AG08396 (cell line): ENCODE measurements at regions not wholly inside any gene's neighbourhood (a gene's known extent, or its start where the extent isn't known, plus 50 kb on each side); places are given as distances from the start of the nearest gene placed in this dataset.
"Not testable (repeated sequence)": the region's sequence is repeated elsewhere in the genome, so short reads cannot be mapped to it uniquely, and the experiment has no call there.

Source experiments
- DNase-seq: peaks from one replicate; pipeline ENCODE4 v3.0.0; 2012; ENCODE audit warnings: low spot score, mixed read lengths

DNA sequence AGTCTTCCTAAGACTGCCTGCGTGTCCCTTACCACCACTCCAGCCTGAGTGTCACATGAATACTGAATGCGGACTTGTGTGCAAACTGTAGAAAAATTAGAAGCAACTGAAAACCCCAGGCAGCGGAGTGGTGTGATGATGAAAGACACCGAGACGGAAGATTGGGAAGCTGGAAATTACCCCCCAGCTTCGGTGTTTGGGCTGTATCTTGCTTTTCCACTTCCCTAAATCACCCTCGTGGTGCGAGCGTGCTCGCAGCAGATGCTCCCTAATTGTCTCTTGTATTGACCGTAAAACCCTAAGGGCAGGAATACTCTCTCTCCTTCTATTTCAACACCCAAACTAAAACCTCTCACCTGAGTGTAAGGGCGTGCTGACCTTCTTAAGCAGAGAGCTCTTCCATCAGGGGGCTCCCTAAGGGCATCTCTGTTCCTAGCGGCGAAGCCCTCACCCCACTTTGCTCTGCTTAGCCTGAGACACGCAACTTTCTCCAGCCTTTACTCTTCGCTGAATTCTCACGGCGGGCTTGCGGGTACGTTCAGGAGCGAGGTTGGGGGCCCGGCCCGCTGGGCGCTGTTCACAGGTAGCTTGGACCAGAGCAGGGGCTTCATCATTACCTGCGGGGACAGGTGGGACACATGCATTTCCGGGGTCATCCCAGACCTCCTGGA is 62.4 kb downstream of the CRYBB2 start:
- no peak for DNase-seq

DNA sequence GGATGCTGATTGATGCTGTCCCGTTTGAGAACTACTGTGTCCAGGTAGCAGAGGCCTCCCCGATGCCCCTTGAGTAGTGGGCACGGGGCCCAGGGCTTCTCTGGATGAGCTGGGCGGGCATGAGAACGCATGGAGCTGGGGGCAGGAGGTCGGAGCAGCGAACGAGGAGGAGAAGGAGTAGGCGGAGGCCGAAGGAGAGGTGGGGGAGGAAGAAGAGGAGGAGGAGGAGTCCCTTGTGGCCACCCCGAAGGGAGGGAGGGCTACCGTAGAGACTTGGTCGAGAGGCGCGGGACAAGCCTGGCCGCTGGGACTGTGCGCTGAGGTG is 62.9 kb downstream of the CRYBB2 start:
- DNase-seq, result no peak

DNA sequence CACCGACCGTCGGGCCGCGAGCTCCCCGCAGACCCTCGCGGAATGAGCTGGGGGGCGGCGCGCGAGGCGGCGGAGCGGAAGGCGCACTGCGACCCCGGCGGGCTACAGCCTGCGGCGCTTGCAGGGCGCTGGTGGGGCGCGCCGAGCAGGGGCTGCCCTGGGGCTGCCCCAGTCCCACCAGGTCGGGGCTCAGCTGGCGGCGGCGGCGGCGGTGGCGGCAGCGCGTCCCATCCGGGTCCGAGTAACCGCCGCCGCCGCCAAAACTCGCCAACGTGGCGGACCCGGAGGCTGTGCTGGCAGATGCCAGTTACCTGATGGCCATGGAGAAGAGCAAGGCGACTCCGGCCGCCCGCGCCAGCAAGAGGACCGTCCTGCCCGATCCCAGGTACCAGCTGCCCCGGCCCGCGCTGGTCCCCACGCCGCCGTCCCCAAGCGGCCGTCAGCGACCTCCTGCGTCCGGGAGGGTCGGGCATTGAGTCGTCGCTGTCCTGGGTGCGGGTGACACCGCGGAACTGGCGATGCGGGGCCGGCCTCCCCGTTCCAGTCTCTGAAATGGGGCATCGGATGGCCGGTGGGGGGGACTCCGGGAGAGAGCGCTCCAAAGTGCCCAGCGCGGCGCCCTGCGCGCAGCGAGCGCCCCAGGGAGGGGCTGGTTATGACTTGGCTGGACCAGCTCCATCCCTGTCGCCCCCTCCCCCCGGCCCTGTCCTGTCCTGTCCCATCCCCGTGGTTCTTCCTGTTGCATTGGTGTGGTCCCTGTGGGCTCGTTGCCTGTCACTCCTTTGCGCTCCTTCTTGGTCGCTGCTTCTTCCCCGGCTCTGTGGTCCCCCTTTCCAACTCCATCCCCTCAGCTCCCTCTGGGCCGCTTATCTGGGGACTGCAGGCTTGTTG is 63.5 kb downstream of the CRYBB2 start:
- no peak for DNase-seq

DNA sequence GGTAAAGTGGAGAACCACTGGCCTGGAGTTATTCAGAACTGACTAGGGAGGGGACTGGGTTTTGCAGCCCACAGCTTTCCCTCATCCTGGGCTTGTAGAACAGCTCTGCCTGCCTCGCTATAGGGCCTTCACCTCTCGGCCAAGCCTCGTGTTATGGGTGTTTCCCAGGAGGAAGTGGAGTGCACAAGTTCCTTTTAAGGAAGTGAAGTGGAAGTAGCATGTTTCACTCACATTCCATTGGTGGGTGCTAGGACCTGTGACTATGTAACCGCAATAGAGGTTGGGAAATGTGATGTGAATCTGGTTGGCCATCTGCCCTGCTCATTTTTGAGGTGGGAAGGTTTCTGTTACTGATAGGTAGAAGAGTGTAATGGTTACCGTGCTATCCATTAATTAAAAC is 69.0 kb downstream of the CRYBB2 start:
- not testable (repeated sequence) for DNase-seq

DNA sequence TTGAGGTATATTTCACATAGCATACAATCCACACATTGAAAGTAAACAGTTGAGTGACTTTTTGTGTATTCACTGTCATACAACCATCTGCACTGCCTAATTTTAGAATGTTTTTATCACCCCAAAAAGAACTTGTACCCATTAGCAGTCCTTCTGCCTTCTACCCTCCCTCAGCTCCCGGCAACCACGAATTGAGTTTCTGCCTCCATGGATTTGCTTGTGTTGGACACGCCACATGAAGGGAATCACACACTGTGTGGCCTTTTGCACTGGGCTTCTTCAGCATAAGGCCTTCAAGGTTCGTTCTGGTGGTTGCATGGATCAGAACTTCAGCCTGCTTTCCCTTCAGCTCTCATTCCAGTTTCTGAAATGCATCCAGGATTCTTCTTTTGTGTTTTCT is 82.5 kb downstream of the CRYBB2 start:
- DNase-seq, result not testable (repeated sequence)

DNA sequence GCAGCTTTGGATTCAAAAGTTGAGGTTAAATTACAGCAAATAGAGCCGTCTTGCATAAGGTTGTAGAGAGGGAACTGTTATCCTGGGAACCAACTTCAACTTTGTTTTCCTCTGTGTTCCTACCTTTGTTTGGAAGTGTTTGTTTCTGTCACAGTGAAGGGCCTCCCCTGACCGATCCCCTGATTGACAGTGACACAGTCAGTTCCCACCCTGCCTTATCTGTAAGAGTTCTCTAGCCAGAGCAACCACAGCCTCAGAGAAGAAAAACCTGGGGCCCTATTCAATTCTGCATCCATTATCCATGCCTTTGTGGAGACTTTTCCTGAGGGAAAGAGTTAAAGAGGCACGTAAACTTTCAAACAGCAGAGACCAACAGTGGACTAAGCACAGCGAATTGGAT is 90.1 kb downstream of the CRYBB2 start:
- not testable (repeated sequence) for DNase-seq

DNA sequence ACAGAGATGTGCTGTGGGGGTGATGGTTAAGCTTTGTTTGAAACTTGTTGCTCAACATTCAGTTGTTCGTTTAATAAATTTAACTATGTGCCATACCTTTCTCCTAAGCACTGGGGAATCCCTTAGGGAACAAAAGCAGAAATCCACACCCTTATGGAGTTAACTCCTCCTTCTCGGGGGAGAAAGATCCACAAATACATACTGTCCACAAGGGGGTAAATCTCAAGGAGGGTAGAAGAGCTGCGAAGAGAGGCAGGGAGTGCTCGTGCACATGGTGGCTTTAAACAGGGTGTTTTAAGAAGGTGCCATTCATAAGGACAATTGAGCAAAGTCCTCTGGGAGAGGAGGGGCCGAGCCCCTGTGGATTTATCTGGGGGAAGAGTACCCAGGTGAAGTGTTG is 92.5 kb downstream of the CRYBB2 start:
- DNase-seq, result not testable (repeated sequence)

DNA sequence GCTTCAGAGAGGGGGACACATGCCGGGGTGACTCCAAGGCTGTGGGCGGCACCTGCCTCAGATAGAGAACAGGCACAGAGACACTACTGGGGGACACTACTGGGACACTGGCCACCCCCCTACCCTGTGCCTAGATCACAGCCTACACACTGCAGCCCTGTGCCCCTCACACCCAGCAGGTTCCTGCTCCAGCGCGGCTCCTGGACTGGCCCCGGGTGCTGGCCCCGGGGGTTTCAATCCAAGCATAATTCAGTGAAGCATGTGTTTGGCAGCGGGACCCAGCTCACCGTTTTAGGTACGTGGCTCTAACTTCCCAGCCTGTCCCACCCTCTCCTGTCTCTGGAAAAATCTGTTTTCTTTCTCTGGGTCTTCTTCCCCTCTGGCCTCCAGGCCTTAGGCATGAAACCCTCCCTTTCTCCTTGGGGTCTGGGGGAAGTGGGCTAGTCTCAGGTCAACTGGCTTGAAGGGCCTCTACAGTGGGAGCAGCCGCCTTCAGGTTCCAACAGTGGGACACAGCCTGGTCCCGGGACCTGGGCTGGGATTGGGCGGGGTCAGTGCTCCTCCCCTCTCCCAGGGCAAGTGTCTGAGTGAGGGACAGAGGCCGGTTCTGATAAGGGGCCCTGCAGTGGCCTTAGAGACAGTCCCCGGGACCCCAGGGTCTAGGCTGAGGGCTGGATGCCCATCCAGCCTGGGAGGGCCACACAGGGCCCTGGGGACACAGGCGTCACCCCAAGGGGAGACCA is 98.8 kb downstream of the CRYBB2 start:
- no peak for DNase-seq

DNA sequence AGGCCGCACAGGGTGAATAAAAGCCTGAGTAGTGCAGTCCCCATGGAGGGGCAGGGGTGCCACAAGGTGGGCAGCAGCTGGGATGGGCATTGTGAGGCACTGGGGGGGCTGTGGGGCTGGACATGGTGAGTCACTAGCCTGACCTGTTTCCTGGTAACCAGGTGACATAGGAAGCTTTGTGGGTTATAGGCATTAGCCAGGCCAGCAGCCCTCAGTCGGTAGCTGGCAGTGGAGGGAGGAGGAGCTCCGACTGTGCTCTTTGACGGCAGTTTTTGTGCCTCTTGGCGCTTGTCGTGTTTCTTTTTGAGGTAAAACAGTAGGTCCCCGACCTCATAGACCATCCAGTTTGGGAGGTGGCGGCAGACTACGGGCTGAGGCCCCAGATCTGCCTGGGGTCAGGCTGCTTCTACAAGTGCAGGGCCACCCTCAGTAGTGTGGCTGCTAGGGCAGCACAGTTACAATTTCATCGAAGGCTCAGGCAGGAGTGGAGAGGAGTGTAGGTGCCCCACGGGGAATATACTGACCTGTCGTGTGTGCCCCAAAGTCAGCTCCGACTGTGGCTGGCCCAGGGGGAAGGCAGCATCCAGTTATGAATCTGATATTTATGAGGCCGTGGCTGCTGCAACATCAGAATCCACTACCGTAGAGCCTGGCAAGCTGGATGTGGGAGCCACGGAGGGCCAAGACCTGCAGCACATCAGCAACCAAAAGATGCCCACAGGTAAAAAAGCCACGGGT is 107.7 kb downstream of the CRYBB2 start:
- DNase-seq, result no peak

DNA sequence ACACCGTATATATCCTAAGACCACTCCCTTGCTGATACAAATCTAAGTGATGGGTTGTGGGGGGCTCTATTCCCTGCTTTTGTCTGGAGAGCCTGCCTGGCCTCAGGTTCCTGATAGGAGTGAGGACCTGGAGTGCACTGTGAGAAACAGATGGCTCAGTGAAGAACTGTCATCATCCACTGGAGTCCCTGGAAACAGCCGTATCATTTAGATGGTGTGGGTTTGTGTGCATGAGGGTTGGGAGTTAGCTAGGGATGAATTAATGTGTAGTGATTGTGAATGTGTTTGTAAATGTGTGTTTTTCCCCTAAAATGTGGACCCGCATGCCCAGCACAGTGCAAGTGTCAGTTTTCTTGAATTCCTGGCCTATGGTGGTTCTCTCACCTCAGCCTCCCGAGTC is 111.6 kb downstream of the CRYBB2 start:
- no peak for DNase-seq

DNA sequence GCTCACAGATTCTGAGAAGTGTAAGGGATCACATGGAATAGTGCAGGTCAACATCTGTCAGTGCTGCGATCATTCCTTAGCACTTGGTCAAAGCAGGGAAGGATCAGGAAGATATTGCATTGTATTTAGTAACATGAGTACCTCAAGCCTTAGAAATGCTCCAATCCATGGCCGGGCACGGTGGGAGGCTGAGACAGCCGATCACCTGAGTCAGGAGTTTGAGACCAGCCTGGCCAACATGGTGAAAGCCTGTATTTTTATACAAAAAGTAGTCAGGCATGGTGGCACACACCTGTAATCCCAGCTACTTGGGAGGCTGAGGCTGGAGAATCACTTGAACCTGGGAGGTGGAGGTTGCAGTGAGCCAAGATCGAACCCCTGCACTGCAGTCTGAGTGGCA is 112.5 kb downstream of the CRYBB2 start:
- not testable (repeated sequence) for DNase-seq

DNA sequence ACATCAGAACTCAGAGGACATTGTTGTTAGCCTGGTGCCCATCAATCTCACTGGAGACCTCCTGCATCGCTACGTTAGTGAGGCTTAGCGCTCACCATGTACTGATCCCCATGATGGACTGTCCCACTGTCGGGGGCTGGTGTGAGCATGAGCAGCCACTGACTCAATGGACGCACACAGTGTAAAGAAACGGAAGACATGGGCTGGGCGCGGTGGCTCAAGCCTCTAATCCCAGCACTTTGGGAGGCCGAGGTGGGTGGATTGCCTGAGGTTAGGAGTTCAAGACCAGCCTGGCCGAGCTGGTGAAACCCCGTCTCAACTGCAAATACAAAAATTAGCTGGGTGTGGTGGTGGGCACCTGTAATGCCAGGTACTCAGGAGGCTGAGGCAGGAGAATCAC is 112.9 kb downstream of the CRYBB2 start:
- no peak for DNase-seq

DNA sequence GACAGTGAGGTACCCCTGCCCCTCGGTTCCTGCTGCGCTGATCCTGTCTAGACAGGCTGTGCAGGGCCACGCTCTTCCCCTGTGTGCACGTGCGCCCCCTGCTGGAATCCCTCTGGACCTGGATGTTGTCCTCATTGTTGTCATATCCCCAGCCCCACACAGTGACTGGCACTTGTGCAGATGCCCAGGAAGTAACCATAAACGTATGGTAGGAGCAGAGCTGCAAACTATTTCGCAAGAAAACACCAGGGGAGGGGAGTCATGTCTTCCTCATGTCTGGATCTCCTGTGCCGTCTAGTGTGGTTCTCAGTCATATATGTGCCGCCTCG is 114.7 kb downstream of the CRYBB2 start:
- DNase-seq, result no peak

DNA sequence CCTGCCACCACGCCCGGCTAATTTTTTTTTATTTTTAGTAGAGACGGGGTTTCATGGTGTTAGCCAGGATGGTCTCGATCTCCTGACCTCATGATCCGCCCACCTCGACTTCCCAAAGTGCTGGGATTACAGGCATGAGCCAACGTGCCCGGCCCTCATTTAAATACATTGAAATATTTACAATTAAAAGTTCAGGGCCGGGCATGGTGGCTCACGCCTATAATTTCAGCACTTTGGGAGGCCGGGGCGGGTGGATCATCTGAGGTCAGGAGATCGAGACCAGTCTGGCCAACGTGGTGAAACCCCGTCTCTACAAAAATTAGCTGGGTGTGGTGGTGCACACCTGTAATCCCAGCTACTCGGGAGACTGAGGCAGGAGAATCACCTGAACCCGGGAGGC is 115.2 kb downstream of the CRYBB2 start:
- not testable (repeated sequence) for DNase-seq

DNA sequence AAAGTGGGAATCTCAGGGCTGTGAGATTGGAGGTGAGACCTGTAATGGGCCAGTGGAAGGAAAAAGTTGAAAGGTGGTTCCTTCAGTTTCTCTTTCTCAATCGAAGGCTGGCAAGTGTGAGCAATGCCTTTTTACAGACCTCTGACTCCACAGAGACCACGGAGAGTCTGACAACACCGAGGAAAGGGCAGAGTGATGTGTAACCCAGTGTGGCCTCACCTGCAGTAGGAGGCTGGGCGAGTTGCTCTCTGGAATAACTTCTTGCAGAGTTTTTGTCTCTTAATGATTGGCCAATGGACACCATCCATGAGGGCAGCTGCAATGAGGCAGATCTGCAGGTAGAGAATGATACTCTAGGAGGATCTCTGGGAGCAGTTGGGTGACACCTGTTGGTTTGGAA is 115.8 kb downstream of the CRYBB2 start:
- DNase-seq, result not testable (repeated sequence)

DNA sequence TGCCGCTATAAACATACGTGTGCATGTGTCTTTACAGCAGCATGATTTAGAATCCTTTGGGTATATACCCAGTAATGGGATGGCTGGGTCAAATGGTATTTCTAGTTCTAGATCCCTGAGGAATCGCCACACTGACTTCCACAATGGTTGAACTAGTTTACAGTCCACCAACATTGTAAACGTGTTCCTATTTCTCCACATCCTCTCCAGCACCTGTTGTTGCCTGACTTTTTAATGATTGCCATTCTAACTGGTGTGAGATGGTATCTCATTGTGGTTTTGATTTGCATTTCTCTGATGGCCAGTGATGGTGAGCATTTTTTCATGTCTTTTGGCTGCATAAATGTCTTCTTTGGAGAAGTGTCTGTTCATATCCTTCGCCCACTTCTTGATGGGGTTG is 121.1 kb downstream of the CRYBB2 start:
- DNase-seq, result not testable (repeated sequence)

DNA sequence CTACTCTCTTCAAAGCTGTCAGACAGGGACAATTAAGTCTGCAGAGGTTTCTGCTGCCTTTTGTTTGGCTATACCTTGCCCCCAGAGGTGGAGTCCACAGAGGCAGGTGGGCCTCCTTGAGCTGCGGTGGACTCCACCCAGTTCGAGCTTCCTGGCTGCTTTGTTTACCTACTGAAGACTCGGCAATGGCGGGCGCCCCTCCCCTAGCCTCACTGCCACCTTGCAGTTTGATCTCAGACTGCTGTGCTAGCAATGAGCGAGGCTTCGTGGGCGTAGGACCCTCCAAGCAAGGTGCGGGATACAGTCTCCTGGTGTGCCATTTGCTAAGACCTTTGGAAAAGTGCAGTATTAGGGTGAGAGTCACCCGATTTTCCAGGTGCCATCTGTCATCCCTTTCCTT is 124.9 kb downstream of the CRYBB2 start:
- not testable (repeated sequence) for DNase-seq

DNA sequence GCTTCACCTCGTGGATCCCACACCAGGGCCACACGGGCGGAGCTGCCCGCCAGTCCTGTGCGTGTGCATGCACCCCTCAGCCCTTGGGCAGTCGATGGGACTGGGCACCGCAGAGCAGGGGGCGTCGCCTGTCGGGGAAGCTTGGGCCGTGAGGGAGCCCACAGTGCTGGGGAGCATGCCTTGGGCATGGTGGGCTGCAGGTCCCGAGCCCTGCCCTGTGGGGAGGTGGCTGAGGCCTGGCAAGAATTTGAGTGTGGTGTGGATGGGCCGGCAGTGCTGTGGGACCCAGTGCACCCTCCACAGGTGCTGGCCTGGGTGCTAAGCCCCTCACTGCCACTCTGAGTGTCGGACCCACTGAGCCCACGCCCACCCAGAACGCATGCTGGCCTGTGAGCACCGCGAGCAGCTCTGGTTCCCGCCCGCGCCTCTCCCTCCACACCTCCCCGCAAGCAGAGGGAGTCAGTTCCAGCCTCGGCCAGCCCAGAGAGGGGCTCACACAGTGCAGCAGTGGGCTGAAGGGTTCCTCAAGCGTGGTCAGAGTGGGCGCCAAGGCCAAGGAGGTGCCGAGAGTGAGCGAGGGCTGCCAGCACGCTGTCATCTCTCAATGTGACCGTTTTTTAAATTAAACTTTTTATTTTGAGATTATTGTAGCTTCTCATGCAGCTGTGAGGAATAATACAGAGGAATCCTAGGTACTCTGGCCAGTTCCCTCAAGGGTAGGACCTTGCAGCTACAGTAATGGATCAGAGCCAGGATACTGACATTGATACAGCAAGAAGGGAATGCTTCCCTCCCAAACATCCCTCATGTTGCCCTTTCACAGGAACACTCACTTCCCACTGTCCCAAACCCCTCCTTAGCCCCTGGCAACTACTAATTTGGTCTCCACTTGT is 127.7 kb downstream of the CRYBB2 start:
- no peak for DNase-seq

DNA sequence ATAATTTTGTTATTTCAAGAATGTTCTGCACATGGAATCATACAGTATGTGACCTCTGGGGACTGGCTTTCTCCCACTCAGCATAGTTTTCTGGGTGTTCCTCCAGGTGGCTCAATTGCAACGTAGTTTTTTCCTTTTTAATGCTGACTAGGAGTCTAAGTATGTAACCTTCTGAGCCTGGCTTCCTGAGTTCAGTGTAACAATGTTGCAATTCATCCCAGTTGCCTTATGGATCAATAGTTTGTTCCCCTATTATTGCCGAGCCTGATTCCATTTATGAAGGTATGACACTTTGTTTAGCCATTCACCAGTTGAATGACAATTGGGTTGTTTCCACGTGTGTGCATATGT is 128.3 kb downstream of the CRYBB2 start:
- no peak for DNase-seq

DNA sequence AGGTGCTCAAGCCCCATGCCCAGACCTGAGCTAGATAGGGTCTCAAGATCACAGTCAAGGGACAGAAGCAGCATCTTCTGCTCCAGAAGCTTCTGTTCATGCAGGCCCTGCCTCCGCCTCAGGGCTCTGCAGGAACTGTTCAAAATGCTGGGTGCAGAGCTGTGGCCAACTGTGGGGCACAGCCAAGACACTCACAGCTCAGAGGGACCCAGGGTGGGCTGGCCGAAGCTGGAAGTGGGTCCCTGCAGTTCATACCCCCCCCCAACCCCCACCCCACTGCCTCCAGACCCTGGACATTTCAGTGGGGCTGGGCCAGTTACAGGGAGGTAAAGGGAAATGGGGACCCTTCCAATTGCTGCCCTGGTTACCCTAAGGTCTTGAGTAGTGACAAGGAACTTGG is 129.0 kb downstream of the CRYBB2 start:
- no peak for DNase-seq

DNA sequence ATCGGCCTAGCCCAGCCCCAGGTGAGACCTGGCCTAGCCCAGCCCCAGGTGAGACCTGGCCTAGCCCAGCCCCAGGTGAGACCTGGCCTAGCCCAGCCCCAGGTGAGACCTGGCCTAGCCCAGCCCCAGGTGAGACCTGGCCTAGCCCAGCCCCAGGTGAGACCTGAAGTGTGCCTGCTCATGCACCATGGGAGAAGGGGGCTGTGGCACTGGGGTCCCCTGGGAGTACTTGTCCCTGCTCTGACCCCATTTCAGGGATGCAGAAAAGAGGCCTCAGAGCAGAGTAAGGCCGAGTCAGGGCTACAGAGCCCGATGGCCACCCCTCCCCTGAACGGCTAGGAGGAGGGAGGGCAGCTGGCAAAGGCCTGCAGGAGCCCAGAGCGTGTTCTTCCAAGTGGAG is 129.6 kb downstream of the CRYBB2 start:
- DNase-seq, result not testable (repeated sequence)
